Activated CD4-positive, alpha-beta T cell treated with anti-CD3 and anti-CD28 coated beads, Interleukin-2, amount 50 U/mL, for 4 hours (primary cell): ENCODE measurements at regions not wholly inside any gene's neighbourhood (a gene's known extent, or its start where the extent isn't known, plus 50 kb on each side); places are given as distances from the start of the nearest gene placed in this dataset.

ENCODE experiments used
- DNase-seq, 2 experiments: peaks; one replicate each; pipeline ENCODE4 v3.0.0-alpha.2; 2020

- no peak for DNase-seq
These were observed 263.4 kb upstream of the TLE3 start for GRCh38 chr15:70361106-70361505.

GRCh38 chr15:70358871-70359647 is 261.3 kb upstream of the TLE3 start:
- no peak for DNase-seq

- DNase-seq: no peak
These were observed 260.5 kb upstream of the TLE3 start for GRCh38 chr15:70358011-70358819.

- no peak for DNase-seq
These were observed 259.7 kb upstream of the TLE3 start for GRCh38 chr15:70357453-70357852.

GRCh38 chr15:70356919-70357318 is 259.2 kb upstream of the TLE3 start:
- no peak for DNase-seq

GRCh38 chr15:70356062-70356860 is 258.5 kb upstream of the TLE3 start:
- DNase-seq: no peak

GRCh38 chr15:70355275-70355795 is 257.6 kb upstream of the TLE3 start:
- DNase-seq: no peak

GRCh38 chr15:70354346-70354905 is 256.7 kb upstream of the TLE3 start:
- no peak for DNase-seq

- DNase-seq: no peak
These were observed 256.1 kb upstream of the TLE3 start for GRCh38 chr15:70353606-70354345.

- DNase-seq: no peak
These were observed 254.4 kb upstream of the TLE3 start for GRCh38 chr15:70351941-70352774.

GRCh38 chr15:70351391-70351790 is 253.7 kb upstream of the TLE3 start:
- no peak for DNase-seq

GRCh38 chr15:70348581-70349344 is 251.0 kb upstream of the TLE3 start:
- no peak for DNase-seq

GRCh38 chr15:70348226-70348543 is 250.5 kb upstream of the TLE3 start:
- no peak for DNase-seq

- DNase-seq: no peak
These were observed 249.9 kb upstream of the TLE3 start for GRCh38 chr15:70347321-70348225.

- DNase-seq: no peak
These were observed 247.7 kb upstream of the TLE3 start for GRCh38 chr15:70345251-70346019.

GRCh38 chr15:70344666-70345065 is 246.9 kb upstream of the TLE3 start:
- no peak for DNase-seq

GRCh38 chr15:70343961-70344621 is 246.4 kb upstream of the TLE3 start:
- no peak for DNase-seq
